ENCODE measurements at regions not wholly inside any gene's neighbourhood (a gene's known extent, or its start where the extent isn't known, plus 50 kb on each side); places are given as distances from the start of the nearest gene placed in this dataset.

- TF ChIP-seq ZNF138 (CRISPR knock-in tag; conservative IDR thresholded peaks at IDR 0.05), result no peak
- TF ChIP-seq TEAD1 (CRISPR knock-in tag; IDR thresholded peaks at IDR 0.05), result no peak
- no peak for TF ChIP-seq SMAD3 (CRISPR knock-in tag; IDR thresholded peaks at IDR 0.05; ENCODE audit: borderline replicate concordance)
- TF ChIP-seq ZNF219 (CRISPR knock-in tag; IDR thresholded peaks at IDR 0.05; ENCODE audit: borderline replicate concordance), result no peak
- no peak for TF ChIP-seq HMGXB4 (CRISPR knock-in tag; IDR thresholded peaks at IDR 0.05)
- no peak for TF ChIP-seq ATF6 (CRISPR knock-in tag; IDR thresholded peaks at IDR 0.05)
- TF ChIP-seq MYBL2 (CRISPR knock-in tag; IDR thresholded peaks at IDR 0.05), result no peak
- Mint-ChIP-seq H3K4me1 (peaks cover 29% of the 10 kb centered on the region), H3K27ac (no peak overlapping the region), H3K4me3 (no peak overlapping the region), H3K9me3 (no peaks in the 10 kb centered on the region), H3K27me3 (ENCODE audit: low read depth) (no peaks in the 10 kb centered on the region), H3K36me3 (no peaks in the 10 kb centered on the region)
- ChIA-PET POLR2A (no interaction called here), CTCF (no interaction called here)
- ATAC-seq, result no peak
- no peak for DNase-seq (ENCODE audit: low spot score)
Observed at GRCh38 chr16:65700596-65700995, 578.7 kb upstream of the CDH11 start.

DNA sequence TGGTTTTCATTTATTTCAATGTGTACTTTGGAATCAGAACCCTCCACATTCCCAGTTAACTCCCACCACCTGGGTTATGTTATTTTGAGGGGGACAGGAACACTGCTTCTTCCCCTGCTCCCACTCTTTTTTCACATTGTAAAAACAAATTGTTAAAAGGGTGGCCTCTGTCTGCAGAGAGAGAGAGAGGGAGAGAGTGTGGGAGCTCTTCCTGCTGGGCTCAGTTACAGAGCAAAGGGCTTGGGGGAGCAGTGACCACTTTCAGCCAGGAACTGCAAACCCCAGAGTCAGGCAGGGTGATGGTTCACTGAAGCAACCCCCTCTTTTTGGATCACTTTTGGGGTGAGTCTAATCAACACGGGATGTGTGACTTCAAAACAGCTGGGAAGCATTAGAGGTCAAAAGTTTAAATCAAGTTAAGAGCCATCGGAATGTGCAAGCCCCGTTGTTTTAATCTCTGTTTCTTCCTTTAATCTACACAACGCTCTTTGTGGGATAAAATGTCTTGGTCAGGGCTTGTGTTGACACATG lies 577.0 kb upstream of the CDH11 start:
- Mint-ChIP-seq H3K27me3 (ENCODE audit: low read depth) (no peaks in the 10 kb centered on the region), H3K36me3 (no peaks in the 10 kb centered on the region), H3K27ac (no peak overlapping the region), H3K9me3 (no peaks in the 10 kb centered on the region), H3K4me1 (peaks cover 23% of the 10 kb centered on the region), H3K4me3 (no peak overlapping the region)
- CTCF ChIA-PET, result no interaction called here
- POLR2A ChIA-PET, result no interaction called here
- ATAC-seq (no peak), DNase-seq (ENCODE audit: low spot score) (no peak)
- no peak for TF ChIP-seq ZNF396 (CRISPR knock-in tag; IDR thresholded peaks at IDR 0.05; ENCODE audit: borderline replicate concordance)
- no peak for TF ChIP-seq ZNF219 (CRISPR knock-in tag; IDR thresholded peaks at IDR 0.05; ENCODE audit: borderline replicate concordance)
- TF ChIP-seq, protein P1, sequence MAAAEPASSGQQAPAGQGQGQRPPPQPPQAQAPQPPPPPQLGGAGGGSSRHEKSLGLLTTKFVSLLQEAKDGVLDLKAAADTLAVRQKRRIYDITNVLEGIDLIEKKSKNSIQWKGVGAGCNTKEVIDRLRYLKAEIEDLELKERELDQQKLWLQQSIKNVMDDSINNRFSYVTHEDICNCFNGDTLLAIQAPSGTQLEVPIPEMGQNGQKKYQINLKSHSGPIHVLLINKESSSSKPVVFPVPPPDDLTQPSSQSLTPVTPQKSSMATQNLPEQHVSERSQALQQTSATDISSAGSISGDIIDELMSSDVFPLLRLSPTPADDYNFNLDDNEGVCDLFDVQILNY (CRISPR knock-in tag; IDR thresholded peaks at IDR 0.05), result no peak
- no peak for TF ChIP-seq TEAD1 (CRISPR knock-in tag; IDR thresholded peaks at IDR 0.05)
- TF ChIP-seq ZNF263 (CRISPR knock-in tag; IDR thresholded peaks at IDR 0.05; ENCODE audit: low read depth), result no peak
- TF ChIP-seq, protein P2, sequence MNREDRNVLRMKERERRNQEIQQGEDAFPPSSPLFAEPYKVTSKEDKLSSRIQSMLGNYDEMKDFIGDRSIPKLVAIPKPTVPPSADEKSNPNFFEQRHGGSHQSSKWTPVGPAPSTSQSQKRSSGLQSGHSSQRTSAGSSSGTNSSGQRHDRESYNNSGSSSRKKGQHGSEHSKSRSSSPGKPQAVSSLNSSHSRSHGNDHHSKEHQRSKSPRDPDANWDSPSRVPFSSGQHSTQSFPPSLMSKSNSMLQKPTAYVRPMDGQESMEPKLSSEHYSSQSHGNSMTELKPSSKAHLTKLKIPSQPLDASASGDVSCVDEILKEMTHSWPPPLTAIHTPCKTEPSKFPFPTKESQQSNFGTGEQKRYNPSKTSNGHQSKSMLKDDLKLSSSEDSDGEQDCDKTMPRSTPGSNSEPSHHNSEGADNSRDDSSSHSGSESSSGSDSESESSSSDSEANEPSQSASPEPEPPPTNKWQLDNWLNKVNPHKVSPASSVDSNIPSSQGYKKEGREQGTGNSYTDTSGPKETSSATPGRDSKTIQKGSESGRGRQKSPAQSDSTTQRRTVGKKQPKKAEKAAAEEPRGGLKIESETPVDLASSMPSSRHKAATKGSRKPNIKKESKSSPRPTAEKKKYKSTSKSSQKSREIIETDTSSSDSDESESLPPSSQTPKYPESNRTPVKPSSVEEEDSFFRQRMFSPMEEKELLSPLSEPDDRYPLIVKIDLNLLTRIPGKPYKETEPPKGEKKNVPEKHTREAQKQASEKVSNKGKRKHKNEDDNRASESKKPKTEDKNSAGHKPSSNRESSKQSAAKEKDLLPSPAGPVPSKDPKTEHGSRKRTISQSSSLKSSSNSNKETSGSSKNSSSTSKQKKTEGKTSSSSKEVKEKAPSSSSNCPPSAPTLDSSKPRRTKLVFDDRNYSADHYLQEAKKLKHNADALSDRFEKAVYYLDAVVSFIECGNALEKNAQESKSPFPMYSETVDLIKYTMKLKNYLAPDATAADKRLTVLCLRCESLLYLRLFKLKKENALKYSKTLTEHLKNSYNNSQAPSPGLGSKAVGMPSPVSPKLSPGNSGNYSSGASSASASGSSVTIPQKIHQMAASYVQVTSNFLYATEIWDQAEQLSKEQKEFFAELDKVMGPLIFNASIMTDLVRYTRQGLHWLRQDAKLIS (CRISPR knock-in tag; IDR thresholded peaks at IDR 0.05; ENCODE audit: borderline replicate concordance), result no peak
- TF ChIP-seq, protein P3, sequence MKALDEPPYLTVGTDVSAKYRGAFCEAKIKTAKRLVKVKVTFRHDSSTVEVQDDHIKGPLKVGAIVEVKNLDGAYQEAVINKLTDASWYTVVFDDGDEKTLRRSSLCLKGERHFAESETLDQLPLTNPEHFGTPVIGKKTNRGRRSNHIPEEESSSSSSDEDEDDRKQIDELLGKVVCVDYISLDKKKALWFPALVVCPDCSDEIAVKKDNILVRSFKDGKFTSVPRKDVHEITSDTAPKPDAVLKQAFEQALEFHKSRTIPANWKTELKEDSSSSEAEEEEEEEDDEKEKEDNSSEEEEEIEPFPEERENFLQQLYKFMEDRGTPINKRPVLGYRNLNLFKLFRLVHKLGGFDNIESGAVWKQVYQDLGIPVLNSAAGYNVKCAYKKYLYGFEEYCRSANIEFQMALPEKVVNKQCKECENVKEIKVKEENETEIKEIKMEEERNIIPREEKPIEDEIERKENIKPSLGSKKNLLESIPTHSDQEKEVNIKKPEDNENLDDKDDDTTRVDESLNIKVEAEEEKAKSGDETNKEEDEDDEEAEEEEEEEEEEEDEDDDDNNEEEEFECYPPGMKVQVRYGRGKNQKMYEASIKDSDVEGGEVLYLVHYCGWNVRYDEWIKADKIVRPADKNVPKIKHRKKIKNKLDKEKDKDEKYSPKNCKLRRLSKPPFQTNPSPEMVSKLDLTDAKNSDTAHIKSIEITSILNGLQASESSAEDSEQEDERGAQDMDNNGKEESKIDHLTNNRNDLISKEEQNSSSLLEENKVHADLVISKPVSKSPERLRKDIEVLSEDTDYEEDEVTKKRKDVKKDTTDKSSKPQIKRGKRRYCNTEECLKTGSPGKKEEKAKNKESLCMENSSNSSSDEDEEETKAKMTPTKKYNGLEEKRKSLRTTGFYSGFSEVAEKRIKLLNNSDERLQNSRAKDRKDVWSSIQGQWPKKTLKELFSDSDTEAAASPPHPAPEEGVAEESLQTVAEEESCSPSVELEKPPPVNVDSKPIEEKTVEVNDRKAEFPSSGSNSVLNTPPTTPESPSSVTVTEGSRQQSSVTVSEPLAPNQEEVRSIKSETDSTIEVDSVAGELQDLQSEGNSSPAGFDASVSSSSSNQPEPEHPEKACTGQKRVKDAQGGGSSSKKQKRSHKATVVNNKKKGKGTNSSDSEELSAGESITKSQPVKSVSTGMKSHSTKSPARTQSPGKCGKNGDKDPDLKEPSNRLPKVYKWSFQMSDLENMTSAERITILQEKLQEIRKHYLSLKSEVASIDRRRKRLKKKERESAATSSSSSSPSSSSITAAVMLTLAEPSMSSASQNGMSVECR (CRISPR knock-in tag; IDR thresholded peaks at IDR 0.05; ENCODE audit: borderline replicate concordance), result no peak

Measured in WTC11 (cell line).